ENCODE measurements at regions not wholly inside any gene's neighbourhood (a gene's known extent, or its start where the extent isn't known, plus 50 kb on each side); places are given as distances from the start of the nearest gene placed in this dataset.

GRCh38 chr13:75071796-75072195 lies 410.2 kb downstream of the TBC1D4 start:
- no peak overlapping the region for H3K4me3 Mint-ChIP-seq
- H3K4me1 Mint-ChIP-seq, result no peaks in the 10 kb centered on the region
- no peak overlapping the region for H3K27ac Mint-ChIP-seq
- DNase-seq, result no peak
- H3K36me3 Mint-ChIP-seq, result no peaks in the 10 kb centered on the region
- H3K9me3 Mint-ChIP-seq, result no peaks in the 10 kb centered on the region
- no peaks in the 10 kb centered on the region for H3K27me3 Mint-ChIP-seq

GRCh38 chr13:75071395-75071794 lies 410.6 kb downstream of the TBC1D4 start:
- Mint-ChIP-seq H3K27ac (no peak overlapping the region), H3K27me3 (no peaks in the 10 kb centered on the region), H3K9me3 (no peaks in the 10 kb centered on the region), H3K36me3 (no peaks in the 10 kb centered on the region), H3K4me1 (no peaks in the 10 kb centered on the region), H3K4me3 (no peak overlapping the region)
- DNase-seq, result no peak

- no peak for DNase-seq
- Mint-ChIP-seq H3K4me3 (no peak overlapping the region), H3K9me3 (peaks cover 1% of the 10 kb centered on the region), H3K36me3 (no peaks in the 10 kb centered on the region), H3K4me1 (no peaks in the 10 kb centered on the region), H3K27ac (no peak overlapping the region), H3K27me3 (no peaks in the 10 kb centered on the region)
Observed at GRCh38 chr13:75061909-75062308, 420.1 kb downstream of the TBC1D4 start.

DNA sequence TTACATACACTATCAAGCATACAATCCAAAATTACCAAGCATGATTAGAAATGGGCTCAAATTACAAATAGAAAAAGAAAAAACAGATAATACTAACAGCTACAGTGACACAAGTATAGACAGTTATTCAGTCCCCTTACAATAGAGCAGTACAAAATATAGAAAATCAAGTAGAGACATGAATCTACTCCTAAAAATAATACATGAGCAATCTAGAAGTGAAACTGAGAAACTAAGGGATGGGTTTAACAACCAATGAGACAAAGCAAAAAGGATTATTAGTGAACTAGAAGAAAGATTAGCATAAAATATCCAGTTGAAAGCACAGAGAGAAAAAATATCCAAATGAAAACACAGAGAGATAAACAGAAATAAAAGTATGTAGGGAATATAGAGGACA lies 426.7 kb downstream of the TBC1D4 start:
- H3K27me3 Mint-ChIP-seq, result peaks cover 7% of the 10 kb centered on the region
- no peaks in the 10 kb centered on the region for H3K4me1 Mint-ChIP-seq
- no peaks in the 10 kb centered on the region for H3K9me3 Mint-ChIP-seq
- DNase-seq, result no peak
- no peak overlapping the region for H3K4me3 Mint-ChIP-seq
- no peaks in the 10 kb centered on the region for H3K36me3 Mint-ChIP-seq
- no peak overlapping the region for H3K27ac Mint-ChIP-seq

- H3K27ac Mint-ChIP-seq, result no peak overlapping the region
- H3K27me3 Mint-ChIP-seq, result peaks cover 7% of the 10 kb centered on the region
- no peaks in the 10 kb centered on the region for H3K4me1 Mint-ChIP-seq
- DNase-seq, result no peak
- no peaks in the 10 kb centered on the region for H3K36me3 Mint-ChIP-seq
- no peak overlapping the region for H3K4me3 Mint-ChIP-seq
- no peaks in the 10 kb centered on the region for H3K9me3 Mint-ChIP-seq
Observed at GRCh38 chr13:75052616-75053015, 429.4 kb downstream of the TBC1D4 start.

- peaks cover 4% of the 10 kb centered on the region for H3K27me3 Mint-ChIP-seq
- H3K4me1 Mint-ChIP-seq, result no peaks in the 10 kb centered on the region
- DNase-seq, result no peak
- H3K4me3 Mint-ChIP-seq, result no peak overlapping the region
- H3K9me3 Mint-ChIP-seq, result no peaks in the 10 kb centered on the region
- H3K27ac Mint-ChIP-seq, result no peak overlapping the region
- no peaks in the 10 kb centered on the region for H3K36me3 Mint-ChIP-seq
Observed at GRCh38 chr13:75050419-75051046, 431.4 kb downstream of the TBC1D4 start.

DNA sequence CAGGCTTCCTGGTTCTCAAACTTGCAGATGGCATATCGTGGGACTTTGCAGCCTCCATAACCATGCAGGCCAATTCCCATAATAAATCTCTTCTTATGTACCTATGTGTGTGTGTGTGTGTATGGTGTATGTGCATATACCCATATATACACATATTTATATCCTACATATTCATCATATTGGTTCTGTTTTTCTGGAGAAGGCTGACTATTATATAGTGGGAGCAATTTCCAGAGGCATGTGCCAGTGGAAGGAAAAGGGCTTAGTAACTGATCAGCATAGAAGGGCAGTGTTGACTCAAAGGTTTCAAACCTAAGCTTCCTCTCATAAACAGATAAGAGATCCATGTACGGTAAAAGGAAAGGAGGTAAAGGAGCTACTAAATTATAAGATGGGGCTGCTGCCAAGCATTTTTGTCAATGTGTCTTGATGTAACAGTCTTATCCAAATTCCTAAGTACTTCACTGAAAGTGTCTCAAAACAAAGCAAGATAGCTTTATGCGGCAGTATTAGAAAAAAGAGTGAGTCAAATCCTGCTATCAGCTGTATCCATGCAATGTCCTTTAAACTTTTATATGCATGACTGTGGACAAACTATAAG lies 432.1 kb downstream of the TBC1D4 start:
- Mint-ChIP-seq H3K36me3 (no peaks in the 10 kb centered on the region), H3K27me3 (peaks cover 3% of the 10 kb centered on the region), H3K4me1 (no peaks in the 10 kb centered on the region), H3K27ac (no peak overlapping the region), H3K9me3 (no peaks in the 10 kb centered on the region), H3K4me3 (no peak overlapping the region)
- no peak for DNase-seq

- no peak for DNase-seq
- Mint-ChIP-seq H3K27me3 (no peaks in the 10 kb centered on the region), H3K27ac (no peak overlapping the region), H3K9me3 (peaks cover 3% of the 10 kb centered on the region), H3K4me3 (no peak overlapping the region), H3K4me1 (no peaks in the 10 kb centered on the region), H3K36me3 (no peaks in the 10 kb centered on the region)
Observed at GRCh38 chr13:75042807-75043206, 439.2 kb downstream of the TBC1D4 start.

- Mint-ChIP-seq H3K4me1 (no peaks in the 10 kb centered on the region), H3K27ac (no peak overlapping the region), H3K27me3 (peaks cover 5% of the 10 kb centered on the region), H3K36me3 (peaks cover 5% of the 10 kb centered on the region), H3K4me3 (no peak overlapping the region), H3K9me3 (peaks cover 11% of the 10 kb centered on the region)
- no peak for DNase-seq
Observed at GRCh38 chr13:75038393-75039113, 443.4 kb downstream of the TBC1D4 start.

- no peak overlapping the region for H3K27ac Mint-ChIP-seq
- peaks cover 3% of the 10 kb centered on the region for H3K9me3 Mint-ChIP-seq
- H3K4me3 Mint-ChIP-seq, result no peak overlapping the region
- no peaks in the 10 kb centered on the region for H3K36me3 Mint-ChIP-seq
- no peaks in the 10 kb centered on the region for H3K4me1 Mint-ChIP-seq
- no peaks in the 10 kb centered on the region for H3K27me3 Mint-ChIP-seq
- DNase-seq, result no peak
Observed at GRCh38 chr13:75025956-75026355, 456.0 kb downstream of the TBC1D4 start.

- no peak overlapping the region for H3K27ac Mint-ChIP-seq
- no peaks in the 10 kb centered on the region for H3K27me3 Mint-ChIP-seq
- H3K36me3 Mint-ChIP-seq, result no peaks in the 10 kb centered on the region
- H3K9me3 Mint-ChIP-seq, result peaks cover 1% of the 10 kb centered on the region
- no peak overlapping the region for H3K4me3 Mint-ChIP-seq
- H3K4me1 Mint-ChIP-seq, result no peaks in the 10 kb centered on the region
- DNase-seq, result no peak
Observed at GRCh38 chr13:75024602-75025001, 457.4 kb downstream of the TBC1D4 start.

DNA sequence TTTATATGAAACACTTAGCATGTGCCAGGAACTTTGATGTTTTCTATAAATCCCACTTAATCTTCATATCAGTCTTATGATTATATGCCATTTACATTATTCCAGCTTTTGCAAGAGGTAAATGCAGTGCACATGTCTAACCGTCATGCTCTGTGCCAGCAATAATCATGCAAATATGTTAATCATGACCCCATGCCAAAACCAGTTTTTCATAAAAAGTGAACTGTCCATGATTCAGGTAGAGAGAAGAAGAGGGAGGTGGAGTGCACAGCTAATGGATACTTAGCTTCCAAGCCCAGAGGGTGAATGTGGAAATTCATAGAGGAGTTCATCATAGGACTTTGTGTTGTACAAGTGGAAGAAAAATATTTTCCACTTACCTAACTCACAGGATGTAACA lies 458.4 kb downstream of the TBC1D4 start:
- Mint-ChIP-seq H3K4me3 (no peak overlapping the region), H3K9me3 (peaks cover 1% of the 10 kb centered on the region), H3K27me3 (no peaks in the 10 kb centered on the region), H3K27ac (no peak overlapping the region), H3K36me3 (no peaks in the 10 kb centered on the region), H3K4me1 (no peaks in the 10 kb centered on the region)
- DNase-seq, result no peak

GRCh38 chr13:75021151-75021550 lies 460.8 kb downstream of the TBC1D4 start:
- peaks cover 4% of the 10 kb centered on the region for H3K9me3 Mint-ChIP-seq
- DNase-seq, result no peak
- no peak overlapping the region for H3K4me3 Mint-ChIP-seq
- H3K36me3 Mint-ChIP-seq, result no peaks in the 10 kb centered on the region
- no peaks in the 10 kb centered on the region for H3K4me1 Mint-ChIP-seq
- H3K27me3 Mint-ChIP-seq, result no peaks in the 10 kb centered on the region
- H3K27ac Mint-ChIP-seq, result no peak overlapping the region

- no peaks in the 10 kb centered on the region for H3K4me1 Mint-ChIP-seq
- H3K27ac Mint-ChIP-seq, result no peak overlapping the region
- no peak overlapping the region for H3K4me3 Mint-ChIP-seq
- DNase-seq, result no peak
- H3K9me3 Mint-ChIP-seq, result peaks cover 4% of the 10 kb centered on the region
- no peaks in the 10 kb centered on the region for H3K27me3 Mint-ChIP-seq
- no peaks in the 10 kb centered on the region for H3K36me3 Mint-ChIP-seq
Observed at GRCh38 chr13:75016225-75016624, 465.7 kb downstream of the TBC1D4 start.

GRCh38 chr13:75013818-75014217 lies 468.2 kb downstream of the TBC1D4 start:
- Mint-ChIP-seq H3K9me3 (peaks cover 4% of the 10 kb centered on the region), H3K4me3 (no peak overlapping the region), H3K27me3 (no peaks in the 10 kb centered on the region), H3K4me1 (no peaks in the 10 kb centered on the region), H3K36me3 (no peaks in the 10 kb centered on the region), H3K27ac (no peak overlapping the region)
- no peak for DNase-seq

- no peaks in the 10 kb centered on the region for H3K9me3 Mint-ChIP-seq
- H3K36me3 Mint-ChIP-seq, result no peaks in the 10 kb centered on the region
- no peak overlapping the region for H3K27ac Mint-ChIP-seq
- no peak overlapping the region for H3K4me3 Mint-ChIP-seq
- no peak for DNase-seq
- H3K27me3 Mint-ChIP-seq, result peaks cover 3% of the 10 kb centered on the region
- no peaks in the 10 kb centered on the region for H3K4me1 Mint-ChIP-seq
Observed at GRCh38 chr13:75010941-75011340, 471.0 kb downstream of the TBC1D4 start.

Data from activated naive CD8-positive, alpha-beta T cell treated with anti-CD3 and anti-CD28 coated beads for 36 hours (primary cell).